SH-SY5Y (cell line): ENCODE measurements at regions not wholly inside any gene's neighbourhood (a gene's known extent, or its start where the extent isn't known, plus 50 kb on each side); places are given as distances from the start of the nearest gene placed in this dataset.

Source experiments
- GATA2 ChIP-seq: IDR thresholded peaks from 2 replicates; pipeline ENCODE4 v1.6.1; 2011; ENCODE audit warnings: mild to moderate bottlenecking, low read depth, low read length
- GATA3 ChIP-seq: IDR thresholded peaks from 2 replicates; pipeline ENCODE4 v1.6.1; 2011; ENCODE audit warnings: low read depth, mild to moderate bottlenecking, low read length, moderate library complexity

GRCh38 chr6:85396159-85396808 is 53.6 kb upstream of the NT5E start:
- TF ChIP-seq GATA3 (no peak), GATA2 (no peak)
